KBM-7 (cell line): ENCODE measurements at regions not wholly inside any gene's neighbourhood (a gene's known extent, or its start where the extent isn't known, plus 50 kb on each side); places are given as distances from the start of the nearest gene placed in this dataset.

ENCODE experiments used
- DNase-seq: peaks from one replicate; pipeline ENCODE4 v3.0.0-alpha.2; 2015
- in situ Hi-C: fragments of 300-500 bp; cut with MboI; formaldehyde crosslinking; loops from 2 replicates; pipeline ENCODE4 v1.14.3; 2020; ENCODE audit warnings: low sequenced_read_pairs, low pct_unique_long_range_greater_than_20kb, mixed read lengths

GRCh38 chr2:163541943-163542342, 193.9 kb downstream of the FIGN start:
- no peak for DNase-seq

GRCh38 chr2:163541495-163541894, 194.3 kb downstream of the FIGN start:
- DNase-seq, result no peak
- in situ Hi-C loops, result no loop called here

More at GRCh38 chr2:163541943-163542342, 193.9 kb downstream of the FIGN start:
- in situ Hi-C loops, result no loop called here

GRCh38 chr2:163528640-163529217, 207.1 kb downstream of the FIGN start:
- in situ Hi-C loops, result no loop called here
- no peak for DNase-seq

DNA sequence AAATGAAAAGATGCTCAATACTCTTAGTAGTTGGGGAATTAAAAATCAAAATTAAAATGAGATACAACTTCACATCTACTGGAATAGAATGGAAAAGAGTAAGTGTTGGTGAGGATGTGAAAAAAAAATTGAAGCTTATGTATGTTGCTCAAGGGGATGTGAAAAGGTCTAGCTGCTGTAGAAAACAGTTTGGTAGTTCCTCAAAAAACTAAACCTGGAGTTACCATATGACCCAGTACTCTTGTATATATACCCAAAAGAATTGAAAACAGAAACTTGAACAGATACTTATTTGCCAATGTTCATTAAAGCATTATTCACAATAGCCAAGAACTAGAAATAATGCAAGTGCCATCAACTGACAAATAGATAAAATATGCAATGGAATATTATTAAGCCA, 208.4 kb downstream of the FIGN start:
- no peak for DNase-seq
- in situ Hi-C loops, result no loop called here

GRCh38 chr2:163518762-163519161, 217.0 kb downstream of the FIGN start:
- in situ Hi-C loops, result no loop called here
- no peak for DNase-seq

DNA sequence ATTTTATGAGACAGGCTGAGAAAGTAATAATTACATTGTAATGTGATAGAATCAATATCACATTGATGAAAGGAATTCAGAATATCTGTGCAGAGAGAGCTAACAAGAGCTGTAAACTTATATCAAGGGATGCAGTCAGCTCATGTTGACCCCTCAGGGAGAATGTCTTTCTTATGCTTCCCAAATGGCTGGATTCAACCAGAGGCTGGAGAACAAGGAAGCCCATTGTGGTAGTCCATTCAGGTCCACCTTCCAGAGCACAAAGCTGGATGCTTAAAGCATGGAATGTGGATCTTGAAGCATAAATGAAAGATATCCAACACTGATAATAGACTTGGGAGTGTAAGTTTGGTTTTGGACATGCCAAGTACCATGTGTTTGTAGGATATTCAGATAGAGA, 220.0 kb downstream of the FIGN start:
- no peak for DNase-seq
- in situ Hi-C loops, result no loop called here

- in situ Hi-C loops, result no loop called here
Measured at GRCh38 chr2:163505281-163505680, 230.5 kb downstream of the FIGN start.

DNA sequence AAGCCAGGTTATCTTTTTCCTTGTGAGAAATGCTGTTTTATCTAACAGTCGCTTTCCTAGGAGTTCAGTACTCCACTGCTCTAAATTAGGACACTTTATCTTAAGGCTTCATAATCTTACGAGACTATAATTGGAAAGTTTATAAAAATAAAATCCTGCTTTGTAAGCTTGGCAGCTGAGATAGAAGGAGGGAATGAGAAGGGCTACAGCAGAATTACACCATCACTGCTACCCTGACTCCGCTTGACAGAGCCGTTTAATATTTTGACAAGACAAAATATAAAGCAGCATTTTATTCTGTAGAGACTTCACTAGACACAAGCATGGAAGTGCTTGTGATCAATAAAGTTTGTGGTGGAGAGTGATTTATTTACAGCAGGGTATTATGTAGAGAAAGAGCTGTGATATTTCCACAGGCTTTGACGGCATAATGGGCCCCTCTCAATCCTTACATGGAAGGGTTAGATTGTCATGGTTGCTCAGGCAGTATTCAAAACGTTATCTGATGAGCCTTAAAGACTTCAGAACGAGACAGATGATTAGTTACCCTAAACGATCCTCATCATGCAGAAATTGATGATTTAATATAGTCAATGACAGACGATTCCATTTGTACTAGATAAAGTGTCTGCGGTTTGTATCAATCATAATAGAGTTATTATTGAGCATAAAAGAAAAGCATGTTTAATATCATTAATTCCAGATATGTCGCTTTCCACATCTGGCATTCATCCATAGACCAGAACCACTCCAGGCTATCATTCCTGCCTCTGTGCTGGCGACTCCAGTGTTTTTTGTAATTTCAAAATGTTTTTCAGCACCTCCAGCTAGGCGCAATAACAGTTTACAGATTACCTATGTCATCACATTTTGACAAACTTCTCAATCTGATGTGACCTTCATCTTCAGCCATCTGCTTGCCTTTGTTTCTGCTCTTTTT, 242.2 kb downstream of the FIGN start:
- in situ Hi-C loops, result no loop called here
- no peak for DNase-seq

More at GRCh38 chr2:163505281-163505680, 230.5 kb downstream of the FIGN start:
- DNase-seq, result no peak

DNA sequence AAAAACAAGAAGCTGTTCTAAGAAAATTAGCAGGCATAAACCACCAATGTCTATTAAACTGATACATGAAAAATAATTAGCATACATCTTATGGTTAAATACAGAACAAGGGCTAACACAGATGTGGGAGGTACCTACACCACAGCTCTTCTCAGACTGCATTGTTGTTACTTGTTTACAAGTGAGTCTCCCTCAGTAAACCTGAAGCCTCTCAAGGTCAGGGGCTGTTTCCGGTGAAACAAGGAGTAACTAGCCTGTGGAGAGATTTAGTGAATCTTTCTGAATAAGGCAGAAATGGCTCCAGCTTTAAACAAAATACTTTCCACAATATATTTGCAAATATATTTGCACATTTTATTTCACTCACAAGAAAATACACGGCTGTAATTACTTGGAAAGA, 244.0 kb downstream of the FIGN start:
- in situ Hi-C loops, result no loop called here
- DNase-seq, result no peak

GRCh38 chr2:163490281-163490680, 245.5 kb downstream of the FIGN start:
- in situ Hi-C loops, result no loop called here
- DNase-seq, result no peak

DNA sequence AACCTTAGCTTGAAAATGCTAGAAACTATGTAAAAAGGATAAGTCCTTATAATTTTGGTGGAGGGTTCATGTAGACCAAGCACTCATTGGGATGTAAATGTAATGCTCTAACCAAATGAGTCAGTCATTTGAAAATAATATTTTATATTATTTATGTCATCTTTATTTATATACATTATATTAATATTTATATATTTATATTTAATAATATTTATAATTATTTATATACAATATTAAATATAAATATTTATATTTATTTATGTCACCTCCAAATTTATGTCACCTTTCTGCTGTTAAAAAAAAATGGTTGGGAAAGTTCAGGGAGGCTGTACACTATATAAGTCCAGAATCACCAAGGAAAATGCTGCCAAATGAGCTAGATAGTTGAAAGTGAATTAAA, 254.3 kb downstream of the FIGN start:
- in situ Hi-C loops, result no loop called here
- DNase-seq, result no peak

DNA sequence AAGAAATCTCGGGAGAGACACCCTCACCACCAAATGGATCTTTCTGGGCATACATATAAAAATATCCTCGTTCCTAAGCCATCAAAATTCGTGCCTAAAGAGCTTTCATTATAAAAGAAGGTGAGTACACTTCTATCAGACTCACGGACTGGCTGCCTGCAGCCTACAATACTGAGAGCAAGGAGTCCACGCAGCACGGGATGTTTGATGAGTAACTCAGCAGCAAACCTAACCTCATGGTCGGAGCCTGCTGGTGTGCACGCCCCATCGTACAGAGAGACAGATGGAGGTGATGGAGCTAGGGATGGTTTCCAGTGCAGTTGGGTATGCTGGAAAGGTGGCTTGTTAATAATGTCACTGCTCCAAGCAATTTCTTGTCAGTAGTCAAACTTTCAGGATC, 256.2 kb downstream of the FIGN start:
- DNase-seq, result no peak
- in situ Hi-C loops, result no loop called here

- in situ Hi-C loops, result no loop called here
- no peak for DNase-seq
Measured at GRCh38 chr2:163475815-163476214, 260.0 kb downstream of the FIGN start.

GRCh38 chr2:163474889-163475288, 260.9 kb downstream of the FIGN start:
- in situ Hi-C loops, result no loop called here
- no peak for DNase-seq

GRCh38 chr2:163474319-163474744, 261.5 kb downstream of the FIGN start:
- DNase-seq, result no peak
- in situ Hi-C loops, result no loop called here

DNA sequence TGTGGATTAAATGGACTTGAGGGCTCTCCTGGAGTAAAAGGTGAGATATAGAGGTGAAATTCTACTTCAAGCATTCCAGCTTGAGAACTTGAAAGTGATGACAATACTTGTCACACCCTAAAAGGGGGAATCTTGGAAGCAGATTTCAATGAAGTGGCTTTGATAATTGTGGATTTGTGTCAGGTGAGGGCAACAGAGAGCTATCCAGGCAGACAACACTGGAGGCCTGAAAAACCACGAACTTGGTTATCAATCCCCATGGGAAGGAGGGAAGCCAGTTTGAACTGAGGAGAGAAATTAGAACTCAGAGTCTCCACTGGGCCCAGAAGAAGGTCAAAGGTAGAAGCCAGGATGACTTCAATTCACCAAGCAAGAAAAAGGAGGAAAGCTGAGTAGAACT, 263.9 kb downstream of the FIGN start:
- no peak for DNase-seq
- in situ Hi-C loops, result no loop called here

DNA sequence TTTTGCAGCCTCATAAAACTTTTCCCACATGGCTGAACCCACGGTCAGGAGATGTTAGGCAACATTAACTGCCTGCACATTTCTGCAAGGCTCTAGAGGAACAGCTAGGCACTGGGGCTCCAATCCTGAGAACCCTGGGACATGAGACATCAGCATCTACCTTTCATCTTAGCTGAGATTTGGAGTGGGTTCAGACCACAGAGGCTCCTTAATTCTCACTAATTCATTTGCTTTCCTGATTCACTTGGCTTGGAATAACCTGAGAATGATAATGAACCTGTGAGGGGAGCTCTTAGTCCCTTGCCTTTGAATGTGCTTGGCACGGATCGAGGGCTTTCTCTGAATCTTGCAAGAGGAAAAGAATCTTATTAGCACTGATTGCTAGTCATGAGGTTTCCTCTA, 266.2 kb downstream of the FIGN start:
- no peak for DNase-seq
- in situ Hi-C loops, result no loop called here

DNA sequence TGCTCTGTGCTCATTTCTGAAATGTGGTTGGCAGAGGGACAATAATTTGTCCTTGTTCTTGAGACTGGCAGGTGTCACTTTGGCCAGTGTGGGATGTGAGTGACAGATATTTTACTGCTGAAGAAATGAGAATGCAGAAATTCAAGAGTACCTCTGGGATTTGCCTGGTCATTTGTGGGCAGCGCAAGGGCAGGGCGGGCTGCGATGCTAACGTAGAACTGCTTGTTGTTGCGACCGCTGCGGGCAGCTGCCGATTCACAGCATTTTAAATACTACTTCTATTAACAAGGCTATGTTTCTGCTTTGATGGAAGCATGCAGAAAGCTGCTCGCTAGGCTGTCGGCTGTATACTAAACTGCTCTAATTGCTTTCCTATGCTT, 268.6 kb downstream of the FIGN start:
- DNase-seq, result no peak

GRCh38 chr2:163466331-163467250, 269.2 kb downstream of the FIGN start:
- in situ Hi-C loops, result no loop called here
- DNase-seq, result no peak

More for the DNA sequence above, 268.6 kb downstream of the FIGN start:
- in situ Hi-C loops, result no loop called here

GRCh38 chr2:163465440-163465839, 270.4 kb downstream of the FIGN start:
- in situ Hi-C loops, result no loop called here
- DNase-seq, result no peak
